ENCODE measurements at regions not wholly inside any gene's neighbourhood (a gene's known extent, or its start where the extent isn't known, plus 50 kb on each side); places are given as distances from the start of the nearest gene placed in this dataset.

- TF ChIP-seq, protein P1, sequence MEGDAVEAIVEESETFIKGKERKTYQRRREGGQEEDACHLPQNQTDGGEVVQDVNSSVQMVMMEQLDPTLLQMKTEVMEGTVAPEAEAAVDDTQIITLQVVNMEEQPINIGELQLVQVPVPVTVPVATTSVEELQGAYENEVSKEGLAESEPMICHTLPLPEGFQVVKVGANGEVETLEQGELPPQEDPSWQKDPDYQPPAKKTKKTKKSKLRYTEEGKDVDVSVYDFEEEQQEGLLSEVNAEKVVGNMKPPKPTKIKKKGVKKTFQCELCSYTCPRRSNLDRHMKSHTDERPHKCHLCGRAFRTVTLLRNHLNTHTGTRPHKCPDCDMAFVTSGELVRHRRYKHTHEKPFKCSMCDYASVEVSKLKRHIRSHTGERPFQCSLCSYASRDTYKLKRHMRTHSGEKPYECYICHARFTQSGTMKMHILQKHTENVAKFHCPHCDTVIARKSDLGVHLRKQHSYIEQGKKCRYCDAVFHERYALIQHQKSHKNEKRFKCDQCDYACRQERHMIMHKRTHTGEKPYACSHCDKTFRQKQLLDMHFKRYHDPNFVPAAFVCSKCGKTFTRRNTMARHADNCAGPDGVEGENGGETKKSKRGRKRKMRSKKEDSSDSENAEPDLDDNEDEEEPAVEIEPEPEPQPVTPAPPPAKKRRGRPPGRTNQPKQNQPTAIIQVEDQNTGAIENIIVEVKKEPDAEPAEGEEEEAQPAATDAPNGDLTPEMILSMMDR (IDR thresholded peaks at IDR 0.05): no peak
- no peak for TF ChIP-seq POLR2A (IDR thresholded peaks at IDR 0.05)
Measured at GRCh38 chr14:49160983-49161382, 425.2 kb downstream of the RPS29 start.
